SK-N-SH (cell line): ENCODE measurements at regions not wholly inside any gene's neighbourhood (a gene's known extent, or its start where the extent isn't known, plus 50 kb on each side); places are given as distances from the start of the nearest gene placed in this dataset.

Experiments used
- CTCF ChIA-PET: fragments of 300-600, 350-600 bp; formaldehyde crosslinking; extraction: SDS; loops from one replicate; lab custom pipeline; 2021; lab: Yijun Ruan, JAX
- POLR2A ChIA-PET: fragments of 350-600 bp; sonication (Branson Sonifier 250); formaldehyde crosslinking; extraction: SDS; loops from one replicate; lab custom pipeline; 2020; ENCODE audit warnings: antibody characterized with exemption, inconsistent platforms; lab: Yijun Ruan, JAX
- DNase-seq: peaks from one replicate; pipeline ENCODE4 v3.0.0; 2012
- H2AFZ ChIP-seq: fragments of 200-600 bp; sonication (generic); 2 replicates; pipeline ENCODE4 v1.8.1; 2016; ENCODE audit warnings: antibody characterized with exemption, mild to moderate bottlenecking, low read depth
- H3F3A ChIP-seq: fragments of 200-600 bp; sonication (generic); replicated peaks from 2 replicates; pipeline ENCODE3; 2016; ENCODE audit warnings: antibody characterized with exemption, mild to moderate bottlenecking; ENCODE audit not compliant: insufficient read depth
- H3K27ac ChIP-seq, 2 experiments: fragments of 200-500 bp in 1 of 2; fragments of 200-600 bp in 1 of 2; sonication (Bioruptor generic) in 1 of 2; sonication (generic), shearing (Covaris generic) in 1 of 2; 2 replicates each; pipeline versions ENCODE4 v1.5.1 to v1.6.1; 2014 to 2016; ENCODE audit warnings: low read depth in 2 of 2, inconsistent platforms in 1 of 2, low read length in 1 of 2, mild to moderate bottlenecking in 1 of 2, mixed read lengths in 1 of 2
- H3K27me3 ChIP-seq: fragments of 200-600 bp; sonication (generic), shearing (Covaris generic); 2 replicates; pipeline ENCODE4 v1.6.1; 2016; ENCODE audit warnings: mixed run types; ENCODE audit not compliant: insufficient read depth
- H3K36me3 ChIP-seq, 2 experiments: fragments of 200-500 bp in 1 of 2; fragments of 200-600 bp in 1 of 2; sonication (Bioruptor generic) in 1 of 2; sonication (generic) in 1 of 2; replicated peaks in 1 of 2; 2 replicates each; pipeline versions ENCODE3 to v1.5.1; 2014 to 2016; ENCODE audit warnings: low read length in 1 of 2, mild to moderate bottlenecking in 1 of 2; ENCODE audit not compliant: insufficient read depth in 2 of 2, control insufficient read depth in 1 of 2
- H3K4me1 ChIP-seq, 2 experiments: fragments of 200-500 bp in 1 of 2; fragments of 200-600 bp in 1 of 2; sonication (Bioruptor generic) in 1 of 2; sonication (generic), shearing (Covaris generic) in 1 of 2; 2 replicates each; pipeline versions ENCODE4 v1.5.1 to v1.6.1; 2014 to 2016; ENCODE audit warnings: low read depth in 1 of 2, low read length in 1 of 2, mixed run types in 1 of 2; ENCODE audit not compliant: insufficient read depth in 2 of 2, control insufficient read depth in 1 of 2
- H3K4me2 ChIP-seq: fragments of 200-600 bp; sonication (generic), shearing (Covaris generic); 2 replicates; pipeline ENCODE4 v1.6.1; 2017; ENCODE audit warnings: mixed run types
- H3K4me3 ChIP-seq, 2 experiments: fragments of 200-500 bp in 1 of 2; fragments of 200-600 bp in 1 of 2; sonication (Bioruptor generic) in 1 of 2; sonication (generic), shearing (Covaris generic) in 1 of 2; 2 replicates each; pipeline versions ENCODE4 v1.5.1 to v1.8.1; 2014 to 2016; ENCODE audit warnings: low read depth in 2 of 2, inconsistent platforms in 1 of 2, low read length in 1 of 2, mild to moderate bottlenecking in 1 of 2, mixed read lengths in 1 of 2, moderate library complexity in 1 of 2
- H3K79me2 ChIP-seq: fragments of 200-600 bp; sonication (generic); 2 replicates; pipeline ENCODE4 v1.8.1; 2017; ENCODE audit warnings: mild to moderate bottlenecking; ENCODE audit not compliant: insufficient read depth
- H3K9ac ChIP-seq: fragments of 200-600 bp; sonication (generic); 2 replicates; pipeline ENCODE4 v1.6.1; 2017; ENCODE audit warnings: mixed run types
- H3K9me2 ChIP-seq: fragments of 200-600 bp; sonication (generic); 2 replicates; pipeline ENCODE4 v1.6.1; 2017; ENCODE audit warnings: mixed run types
- H3K9me3 ChIP-seq: fragments of 200-600 bp; sonication (generic); 2 replicates; pipeline ENCODE4 v1.6.1; 2017; ENCODE audit warnings: mixed run types, mild to moderate bottlenecking, moderate library complexity
- H4K20me1 ChIP-seq: fragments of 200-600 bp; sonication (generic); 2 replicates; pipeline ENCODE4 v1.6.1; 2017; ENCODE audit warnings: mild to moderate bottlenecking, mixed run types; ENCODE audit not compliant: insufficient read depth
- ELF1 ChIP-seq: IDR thresholded peaks from 2 replicates; pipeline ENCODE4 v1.4.0; 2012
- EP300 ChIP-seq, 2 experiments: IDR thresholded peaks; 2 replicates each; pipeline versions ENCODE4 v1.4.0 to v1.6.1; 2012; ENCODE audit warnings: borderline replicate concordance in 1 of 2, low read depth in 1 of 2, low read length in 1 of 2
- FOSL2 ChIP-seq: IDR thresholded peaks from 2 replicates; pipeline ENCODE4 v1.4.0; 2012; ENCODE audit warnings: low read depth, mild to moderate bottlenecking, moderate library complexity, borderline replicate concordance
- FOXJ3 ChIP-seq: sonication (generic); formaldehyde crosslinking; IDR thresholded peaks from 2 replicates; pipeline ENCODE4 v1.5.1; 2020; ENCODE audit warnings: mild to moderate bottlenecking, missing genetic modification reagents
- FOXM1 ChIP-seq: IDR thresholded peaks from 2 replicates; pipeline ENCODE4 v1.4.0; 2012; ENCODE audit warnings: low read depth, mild to moderate bottlenecking
- GABPA ChIP-seq: IDR thresholded peaks from 2 replicates; pipeline ENCODE4 v1.4.0; 2012; ENCODE audit warnings: low read depth, mild to moderate bottlenecking
- JUND ChIP-seq: IDR thresholded peaks from 2 replicates; pipeline ENCODE4 v1.4.0; 2012
- MEF2A ChIP-seq: IDR thresholded peaks from 2 replicates; pipeline ENCODE4 v1.4.0; 2012; ENCODE audit warnings: low read depth, borderline replicate concordance
- MXI1 ChIP-seq: IDR thresholded peaks from 2 replicates; pipeline ENCODE4 v1.6.1; 2012; ENCODE audit warnings: mild to moderate bottlenecking, low read depth, low read length, improper control_type of control experiment
- NFIC ChIP-seq: IDR thresholded peaks from 2 replicates; pipeline ENCODE4 v1.4.0; 2012; ENCODE audit warnings: borderline replicate concordance
- RAD21 ChIP-seq: IDR thresholded peaks from 2 replicates; pipeline ENCODE4 v1.6.1; 2012; ENCODE audit warnings: mild to moderate bottlenecking, low read length
- RCOR1 ChIP-seq: fragments of 150-350 bp; IDR thresholded peaks from 2 replicates; pipeline ENCODE4 v1.6.1; 2017; ENCODE audit warnings: antibody characterized with exemption, low read length
- RFX5 ChIP-seq: IDR thresholded peaks from 2 replicates; pipeline ENCODE4 v1.6.1; 2012; ENCODE audit warnings: mild to moderate bottlenecking, improper control_type of control experiment, low read length
- SMC3 ChIP-seq: IDR thresholded peaks from 2 replicates; pipeline ENCODE4 v1.6.1; 2012; ENCODE audit warnings: low read depth, low read length, improper control_type of control experiment
- TAF1 ChIP-seq: IDR thresholded peaks from 2 replicates; pipeline ENCODE4 v1.6.1; 2012; ENCODE audit warnings: low read depth, mild to moderate bottlenecking, low read length, moderate library complexity, borderline replicate concordance
- TEAD4 ChIP-seq: IDR thresholded peaks from 2 replicates; pipeline ENCODE4 v1.4.0; 2012; ENCODE audit warnings: mild to moderate bottlenecking, borderline replicate concordance; ENCODE audit not compliant: insufficient read depth
- TF ChIP-seq, protein P1 (sequence below): fragments of 150-350 bp; IDR thresholded peaks from 2 replicates; pipeline ENCODE4 v1.6.1; 2017; ENCODE audit warnings: antibody characterized with exemption, low read length, low read depth, borderline replicate concordance
- TF ChIP-seq, protein P2 (sequence below): IDR thresholded peaks from 2 replicates; pipeline ENCODE4 v1.4.0; 2012; ENCODE audit warnings: low read depth
- TF ChIP-seq, protein P3 (sequence below): IDR thresholded peaks from 2 replicates; pipeline ENCODE4 v1.6.1; 2012; ENCODE audit warnings: mild to moderate bottlenecking, low read depth, low read length, moderate library complexity

DNA sequence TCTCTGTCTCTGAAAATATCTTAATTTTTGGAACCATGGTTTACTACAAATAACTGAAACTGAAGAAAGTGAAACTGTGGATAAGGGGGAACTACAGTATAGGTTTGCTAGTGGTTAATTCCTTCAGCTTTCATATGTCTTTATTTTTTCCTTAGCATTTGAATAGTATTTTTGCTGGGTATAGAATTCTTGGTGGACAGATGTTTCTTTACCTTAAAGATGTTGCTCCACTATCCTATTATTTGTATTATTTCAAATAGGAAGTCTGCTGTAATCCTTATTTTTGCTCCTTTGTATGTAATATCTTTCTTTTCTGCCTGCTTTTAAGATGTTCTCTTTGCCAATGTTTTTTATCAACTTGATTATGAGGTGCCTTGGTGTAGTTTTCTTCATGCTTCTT lies 152.9 kb upstream of the ISL1 start:
- DNase-seq, result no peak
- Histone ChIP-seq H3K27ac (no peak overlapping the region), H3K36me3 (no peaks in the 10 kb centered on the region), H3K4me2 (no peak overlapping the region), H3F3A (no peaks in the 10 kb centered on the region), H3K9me3 (no peaks in the 10 kb centered on the region), H3K79me2 (no peaks in the 10 kb centered on the region), H4K20me1 (no peaks in the 10 kb centered on the region), H3K9ac (no peak overlapping the region), H3K4me1 (peaks cover 3 to 11% of the 10 kb centered on the region in 2 experiments; a peak in 3 of 4 replicates), H3K27me3 (no peaks in the 10 kb centered on the region), H3K4me3 (no peak overlapping the region), H3K9me2 (no peaks in the 10 kb centered on the region; the same call in 1 of the 2 replicates), H2AFZ (no peak overlapping the region)
- TF ChIP-seq RAD21 (no peak), ELF1 (no peak), RCOR1 (no peak), MEF2A (no peak), GABPA (no peak), FOSL2 (no peak), RFX5 (no peak), TAF1 (no peak), SMC3 (no peak), NFIC (no peak), JUND (no peak), MXI1 (no peak), FOXJ3 (CRISPR knock-in tag) (no peak), FOXM1 (no peak), EP300 (IDR thresholded peaks at IDR 0.05; ENCODE audit: borderline replicate concordance in 1 of 2, low read depth in 1 of 2, low read length in 1 of 2) (no peak), TEAD4 (no peak)
- TF ChIP-seq, protein P1, sequence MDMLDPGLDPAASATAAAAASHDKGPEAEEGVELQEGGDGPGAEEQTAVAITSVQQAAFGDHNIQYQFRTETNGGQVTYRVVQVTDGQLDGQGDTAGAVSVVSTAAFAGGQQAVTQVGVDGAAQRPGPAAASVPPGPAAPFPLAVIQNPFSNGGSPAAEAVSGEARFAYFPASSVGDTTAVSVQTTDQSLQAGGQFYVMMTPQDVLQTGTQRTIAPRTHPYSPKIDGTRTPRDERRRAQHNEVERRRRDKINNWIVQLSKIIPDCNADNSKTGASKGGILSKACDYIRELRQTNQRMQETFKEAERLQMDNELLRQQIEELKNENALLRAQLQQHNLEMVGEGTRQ, result no peak
- TF ChIP-seq, protein P2, sequence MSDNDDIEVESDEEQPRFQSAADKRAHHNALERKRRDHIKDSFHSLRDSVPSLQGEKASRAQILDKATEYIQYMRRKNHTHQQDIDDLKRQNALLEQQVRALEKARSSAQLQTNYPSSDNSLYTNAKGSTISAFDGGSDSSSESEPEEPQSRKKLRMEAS, result no peak
- TF ChIP-seq, protein P3, sequence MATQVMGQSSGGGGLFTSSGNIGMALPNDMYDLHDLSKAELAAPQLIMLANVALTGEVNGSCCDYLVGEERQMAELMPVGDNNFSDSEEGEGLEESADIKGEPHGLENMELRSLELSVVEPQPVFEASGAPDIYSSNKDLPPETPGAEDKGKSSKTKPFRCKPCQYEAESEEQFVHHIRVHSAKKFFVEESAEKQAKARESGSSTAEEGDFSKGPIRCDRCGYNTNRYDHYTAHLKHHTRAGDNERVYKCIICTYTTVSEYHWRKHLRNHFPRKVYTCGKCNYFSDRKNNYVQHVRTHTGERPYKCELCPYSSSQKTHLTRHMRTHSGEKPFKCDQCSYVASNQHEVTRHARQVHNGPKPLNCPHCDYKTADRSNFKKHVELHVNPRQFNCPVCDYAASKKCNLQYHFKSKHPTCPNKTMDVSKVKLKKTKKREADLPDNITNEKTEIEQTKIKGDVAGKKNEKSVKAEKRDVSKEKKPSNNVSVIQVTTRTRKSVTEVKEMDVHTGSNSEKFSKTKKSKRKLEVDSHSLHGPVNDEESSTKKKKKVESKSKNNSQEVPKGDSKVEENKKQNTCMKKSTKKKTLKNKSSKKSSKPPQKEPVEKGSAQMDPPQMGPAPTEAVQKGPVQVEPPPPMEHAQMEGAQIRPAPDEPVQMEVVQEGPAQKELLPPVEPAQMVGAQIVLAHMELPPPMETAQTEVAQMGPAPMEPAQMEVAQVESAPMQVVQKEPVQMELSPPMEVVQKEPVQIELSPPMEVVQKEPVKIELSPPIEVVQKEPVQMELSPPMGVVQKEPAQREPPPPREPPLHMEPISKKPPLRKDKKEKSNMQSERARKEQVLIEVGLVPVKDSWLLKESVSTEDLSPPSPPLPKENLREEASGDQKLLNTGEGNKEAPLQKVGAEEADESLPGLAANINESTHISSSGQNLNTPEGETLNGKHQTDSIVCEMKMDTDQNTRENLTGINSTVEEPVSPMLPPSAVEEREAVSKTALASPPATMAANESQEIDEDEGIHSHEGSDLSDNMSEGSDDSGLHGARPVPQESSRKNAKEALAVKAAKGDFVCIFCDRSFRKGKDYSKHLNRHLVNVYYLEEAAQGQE, result no peak
- ChIA-PET CTCF (no interaction called here), POLR2A (no interaction called here)
